Urinary bladder (tissue), 4 donors: ENCODE measurements at regions not wholly inside any gene's neighbourhood (a gene's known extent, or its start where the extent isn't known, plus 50 kb on each side); places are given as distances from the start of the nearest gene placed in this dataset. TPM values are rescaled to one million over a fixed set of nuclear protein-coding genes. Genes with fewer than 3 reads are reported as not detected.
"Not testable (repeated sequence)": the region's sequence is repeated elsewhere in the genome, so short reads cannot be mapped to it uniquely, and the experiment has no call there.

Experiments
- DNase-seq: peaks from one replicate; pipeline ENCODE4 v3.0.0-alpha.2; 2015; ENCODE audit errors: extremely low spot score
- H3K27ac ChIP-seq: one replicate; pipeline ENCODE4 v1.5.1; 2013; ENCODE audit warnings: low read depth, mild to moderate bottlenecking, moderate library complexity
- H3K36me3 ChIP-seq: one replicate; pipeline ENCODE4 v1.6.1; 2013; ENCODE audit warnings: mild to moderate bottlenecking, moderate library complexity; ENCODE audit not compliant: insufficient read depth
- H3K4me1 ChIP-seq: one replicate; pipeline ENCODE4 v1.6.1; 2013; ENCODE audit warnings: mild to moderate bottlenecking, moderate library complexity; ENCODE audit not compliant: insufficient read depth
- H3K4me3 ChIP-seq: one replicate; pipeline ENCODE4 v1.5.1; 2013; ENCODE audit warnings: low read depth, low read length
- WGBS: extraction: QIAGEN DNeasy Blood & Tissue Kit; methylation state at CpG from one replicate; pipeline ENCODE4 v1.1.7; 2013; 5-methylcytosine and 5-hydroxymethylcytosine counted together
- small RNA-seq: library from RNA; depleted of rRNA; stranded (forward); fragments of <200 nt; gene quantifications from one replicate; pipeline ENCODE3, GENCODE V24; 2014
- donor health status: healthy with polysubstance abuse.
- donor health status: healthy.

- DNase-seq: no peak
- Histone ChIP-seq H3K4me3 (no peak overlapping the region), H3K27ac (no peak overlapping the region), H3K36me3 (no peaks in the 10 kb centered on the region), H3K4me1 (no peaks in the 10 kb centered on the region)
- WGBS: 79% methylated on average over 3 of the region's 3 CpGs
Measured at GRCh38 chr11:34731603-34732002, 110.7 kb downstream of the EHF start.

- 77% methylated on average over 3 of the region's 3 CpGs for WGBS
- Histone ChIP-seq H3K4me1 (no peaks in the 10 kb centered on the region), H3K4me3 (no peak overlapping the region), H3K36me3 (no peaks in the 10 kb centered on the region), H3K27ac (no peak overlapping the region)
- no peak for DNase-seq
Measured at GRCh38 chr11:34730544-34731295, 109.8 kb downstream of the EHF start.

- DNase-seq: no peak
Measured at GRCh38 chr11:34728609-34729008, 107.7 kb downstream of the EHF start.

GRCh38 chr11:34727228-34727737 is 106.4 kb downstream of the EHF start:
- Histone ChIP-seq H3K4me3 (no peak overlapping the region), H3K27ac (no peak overlapping the region), H3K4me1 (no peaks in the 10 kb centered on the region), H3K36me3 (no peaks in the 10 kb centered on the region)
- no peak for DNase-seq
- WGBS: 72% methylated on average over 1 of the region's 1 CpG

More at GRCh38 chr11:34728609-34729008, 107.7 kb downstream of the EHF start:
- H3K4me3 ChIP-seq: no peak overlapping the region
- no peaks in the 10 kb centered on the region for H3K36me3 ChIP-seq
- no peak overlapping the region for H3K27ac ChIP-seq
- no peaks in the 10 kb centered on the region for H3K4me1 ChIP-seq

GRCh38 chr11:34724973-34725372 is 104.1 kb downstream of the EHF start:
- no peak for DNase-seq
- Histone ChIP-seq H3K27ac (no peak overlapping the region), H3K4me3 (no peak overlapping the region), H3K4me1 (no peaks in the 10 kb centered on the region), H3K36me3 (no peaks in the 10 kb centered on the region)
- WGBS: 66% methylated on average over 1 of the region's 1 CpG

- DNase-seq: no peak
- no peak overlapping the region for H3K27ac ChIP-seq
- H3K4me1 ChIP-seq: no peaks in the 10 kb centered on the region
- 79% methylated on average over 2 of the region's 2 CpGs for WGBS
- no peak overlapping the region for H3K4me3 ChIP-seq
- no peaks in the 10 kb centered on the region for H3K36me3 ChIP-seq
Measured at GRCh38 chr11:34721646-34722045, 100.8 kb downstream of the EHF start.

- WGBS: 49% methylated on average over 1 of the region's 1 CpG
- Histone ChIP-seq H3K4me3 (no peak overlapping the region), H3K36me3 (no peaks in the 10 kb centered on the region), H3K27ac (no peak overlapping the region), H3K4me1 (no peaks in the 10 kb centered on the region)
- no peak for DNase-seq
Measured at GRCh38 chr11:34719303-34719848, 98.5 kb downstream of the EHF start.

GRCh38 chr11:34713631-34714030 is 92.7 kb downstream of the EHF start:
- H3K4me1 ChIP-seq, DNase-seq, H3K27ac ChIP-seq, H3K4me3 ChIP-seq, H3K36me3 ChIP-seq: not testable (repeated sequence)

Small RNAs in the stretch of these regions (small RNA-seq; reads per million reads assigned to genes)
- gene AL359999.1: not detected
